HEK293T (cell line): ENCODE measurements at regions not wholly inside any gene's neighbourhood (a gene's known extent, or its start where the extent isn't known, plus 50 kb on each side); places are given as distances from the start of the nearest gene placed in this dataset.

ENCODE experiments used
- ARNT ChIP-seq: fragments of 450-650 bp; IDR thresholded peaks from 2 replicates; pipeline ENCODE4 v1.6.1; 2017; ENCODE audit warnings: mild to moderate bottlenecking
- BHLHE40 ChIP-seq: fragments of 450-650 bp; IDR thresholded peaks from 2 replicates; pipeline ENCODE4 v1.6.1; 2016; ENCODE audit warnings: mild to moderate bottlenecking, moderate library complexity, borderline replicate concordance
- FOXA1 ChIP-seq: fragments of 450-650 bp; IDR thresholded peaks from 2 replicates; pipeline ENCODE4 v1.6.1; 2016; ENCODE audit warnings: mild to moderate bottlenecking
- FOXM1 ChIP-seq: fragments of 450-650 bp; IDR thresholded peaks from 2 replicates; pipeline ENCODE4 v1.6.1; 2017; ENCODE audit warnings: mild to moderate bottlenecking, borderline replicate concordance
- HDGF ChIP-seq: fragments of 450-650 bp; IDR thresholded peaks from 2 replicates; pipeline ENCODE4 v1.6.1; 2017; ENCODE audit warnings: antibody characterized with exemption, borderline replicate concordance
- NFRKB ChIP-seq: fragments of 450-650 bp; IDR thresholded peaks from 2 replicates; pipeline ENCODE4 v1.6.1; 2016; ENCODE audit warnings: mild to moderate bottlenecking, moderate library complexity
- PKNOX1 ChIP-seq: fragments of 450-650 bp; IDR thresholded peaks from 2 replicates; pipeline ENCODE4 v1.6.1; 2016
- SUZ12 ChIP-seq: fragments of 450-650 bp; IDR thresholded peaks from 2 replicates; pipeline ENCODE4 v1.6.1; 2016; ENCODE audit warnings: mild to moderate bottlenecking
- TARDBP ChIP-seq: fragments of 450-650 bp; IDR thresholded peaks from 2 replicates; pipeline ENCODE4 v1.6.1; 2016

- TF ChIP-seq BHLHE40, result no peak
- no peak for TF ChIP-seq TARDBP
- no peak for TF ChIP-seq PKNOX1
- TF ChIP-seq SUZ12, result no peak
- no peak for TF ChIP-seq ARNT
- TF ChIP-seq FOXA1, result no peak
- TF ChIP-seq FOXM1, result no peak
- TF ChIP-seq NFRKB, result no peak
- no peak for TF ChIP-seq HDGF
Measured at GRCh38 chr5:142473038-142473437, 148.2 kb upstream of the SPRY4 start.
